ENCODE measurements at regions not wholly inside any gene's neighbourhood (a gene's known extent, or its start where the extent isn't known, plus 50 kb on each side); places are given as distances from the start of the nearest gene placed in this dataset.

GRCh38 chrX:10971176-10971575, 140.0 kb upstream of the HCCS start:
- no peak overlapping the region for H3K18ac ChIP-seq (ENCODE audit: extremely low read depth, low read length)
- H3K23me2 ChIP-seq (ENCODE audit: low read depth, low read length), result no peaks in the 10 kb centered on the region
- ChIA-PET CTCF (ENCODE audit: partially characterized antibody) (interaction anchor here (1.0 kb wide), 1 partner anchor 9 kb away, joined by 3 read pairs; no protein-coding TSS in a partner anchor), POLR2A (ENCODE audit: partially characterized antibody) (no interaction called here)
- H3K36me3 ChIP-seq (ENCODE audit: control insufficient read depth in 2 of 4, insufficient read depth in 4 of 4, low read length in 3 of 4), result no peaks in the 10 kb centered on the region
- no peak overlapping the region for H3K23ac ChIP-seq (ENCODE audit: insufficient read length)
- H2BK5ac ChIP-seq (ENCODE audit: low read depth, low read length), result no peak overlapping the region
- no peak overlapping the region for H3K4me2 ChIP-seq (ENCODE audit: insufficient read depth in 1 of 2, low read depth in 2 of 2, low read length in 2 of 2)
- FAIRE-seq (no peak), DNase-seq (ENCODE audit: low read depth in 1 of 2, low spot score in 2 of 2) (no peak)
- no peak overlapping the region for H3K27ac ChIP-seq (ENCODE audit: low read depth, low read length)
- H3K4me1 ChIP-seq (replicated peaks in 1 of 4; ENCODE audit: control insufficient read depth in 3 of 4, insufficient read depth in 4 of 4, low read length in 3 of 4), result no peaks in the 10 kb centered on the region
- H3K14ac ChIP-seq (ENCODE audit: insufficient read length), result no peak overlapping the region
- no peak overlapping the region for H3K9ac ChIP-seq (replicated peaks in 1 of 4; ENCODE audit: extremely low read depth in 1 of 4, low read depth in 3 of 4, low read length in 3 of 4)
- H3K4me3 ChIP-seq (ENCODE audit: extremely low read depth in 1 of 4, insufficient read depth in 2 of 4, low read depth in 3 of 4, low read length in 4 of 4), result no peak overlapping the region
- TF ChIP-seq TAF7 (optimal IDR thresholded peaks at IDR 0.05; ENCODE audit: borderline replicate concordance, low read depth, low read length) (no peak), BRCA1 (IDR thresholded peaks at IDR 0.05; ENCODE audit: low read depth, low read length) (no peak), JUN (IDR thresholded peaks at IDR 0.05; ENCODE audit: low read depth, low read length) (no peak), ZNF274 (IDR thresholded peaks at IDR 0.05; ENCODE audit: borderline replicate concordance, extremely low read depth, low read length) (no peak)
- TF ChIP-seq, protein P1, sequence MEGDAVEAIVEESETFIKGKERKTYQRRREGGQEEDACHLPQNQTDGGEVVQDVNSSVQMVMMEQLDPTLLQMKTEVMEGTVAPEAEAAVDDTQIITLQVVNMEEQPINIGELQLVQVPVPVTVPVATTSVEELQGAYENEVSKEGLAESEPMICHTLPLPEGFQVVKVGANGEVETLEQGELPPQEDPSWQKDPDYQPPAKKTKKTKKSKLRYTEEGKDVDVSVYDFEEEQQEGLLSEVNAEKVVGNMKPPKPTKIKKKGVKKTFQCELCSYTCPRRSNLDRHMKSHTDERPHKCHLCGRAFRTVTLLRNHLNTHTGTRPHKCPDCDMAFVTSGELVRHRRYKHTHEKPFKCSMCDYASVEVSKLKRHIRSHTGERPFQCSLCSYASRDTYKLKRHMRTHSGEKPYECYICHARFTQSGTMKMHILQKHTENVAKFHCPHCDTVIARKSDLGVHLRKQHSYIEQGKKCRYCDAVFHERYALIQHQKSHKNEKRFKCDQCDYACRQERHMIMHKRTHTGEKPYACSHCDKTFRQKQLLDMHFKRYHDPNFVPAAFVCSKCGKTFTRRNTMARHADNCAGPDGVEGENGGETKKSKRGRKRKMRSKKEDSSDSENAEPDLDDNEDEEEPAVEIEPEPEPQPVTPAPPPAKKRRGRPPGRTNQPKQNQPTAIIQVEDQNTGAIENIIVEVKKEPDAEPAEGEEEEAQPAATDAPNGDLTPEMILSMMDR (IDR thresholded peaks at IDR 0.05; ENCODE audit: control extremely low read depth in 1 of 3, insufficient read depth in 1 of 3, low read depth in 1 of 3, low read length in 3 of 3), result no peak
- no peaks in the 10 kb centered on the region for H4K20me1 ChIP-seq (replicated peaks in 1 of 2; ENCODE audit: control insufficient read depth in 1 of 2, insufficient read depth in 2 of 2, low read length in 2 of 2)
- 100% methylated on average over 1 of the region's 1 CpG; no CpG with 5 or more reads in 1 of the 2 experiments for WGBS, 2 experiments (ENCODE audit: extremely low coverage in 1 of 2, insufficient coverage in 1 of 2, insufficient read length in 1 of 2, insufficient replicate concordance in 2 of 2, low coverage in 1 of 2, low lambda C conversion rate in 2 of 2, missing lambda C conversion rate in 1 of 2)
- no peaks in the 10 kb centered on the region for H3K9me3 ChIP-seq (ENCODE audit: insufficient read depth in 2 of 2, low read depth in 1 of 2, low read length in 1 of 2)
- H2BK120ac ChIP-seq (replicated peaks; ENCODE audit: low read depth, low read length), result no peak overlapping the region
- H4K8ac ChIP-seq (ENCODE audit: extremely low read depth, insufficient read depth, low read length), result no peak overlapping the region
- H3K27me3 ChIP-seq (replicated peaks in 1 of 4; ENCODE audit: control insufficient read depth in 3 of 4, extremely low read depth in 1 of 4, insufficient read depth in 3 of 4, low read length in 3 of 4), result no peaks in the 10 kb centered on the region
- no peaks in the 10 kb centered on the region for H3K79me1 ChIP-seq (ENCODE audit: low read depth, low read length)
- no peak overlapping the region for H2BK20ac ChIP-seq (ENCODE audit: low read length)
- no peak overlapping the region for H3K56ac ChIP-seq (replicated peaks; ENCODE audit: insufficient read length, low read depth, low read length)
- no peak overlapping the region for H4K91ac ChIP-seq (replicated peaks; ENCODE audit: insufficient read length, low read length)
- no peak overlapping the region for H2BK12ac ChIP-seq (ENCODE audit: low read depth, low read length)
- no peaks in the 10 kb centered on the region for H3K79me2 ChIP-seq (ENCODE audit: control insufficient read depth in 1 of 2, insufficient read depth in 2 of 2, low read length in 2 of 2)
- no peak overlapping the region for H2AK5ac ChIP-seq (ENCODE audit: low read depth, low read length)
- no peak overlapping the region for H2AFZ ChIP-seq (ENCODE audit: low read length)
- H2BK15ac ChIP-seq (ENCODE audit: low read length), result no peak overlapping the region
- H4K5ac ChIP-seq (ENCODE audit: insufficient read length, low read depth, low read length), result no peak overlapping the region
- H3K4ac ChIP-seq (replicated peaks; ENCODE audit: insufficient read length, low read depth, low read length), result no peak overlapping the region
